Kidney (tissue), 13 donors: ENCODE measurements at regions not wholly inside any gene's neighbourhood (a gene's known extent, or its start where the extent isn't known, plus 50 kb on each side); places are given as distances from the start of the nearest gene placed in this dataset.

ENCODE experiments used
- DNase-seq, 5 donors: peaks; one replicate each; pipeline ENCODE4 v3.0.0-alpha.2; 2013 to 2020
- FAIRE-seq: peaks from 2 replicates; lab custom pipeline; 2012; peaks lifted over from hg19 to GRCh38; lab: Jason Lieb, UNC
- H3K27ac ChIP-seq, 2 donors: one replicate each; pipeline ENCODE4 v1.7.0; 2013; ENCODE audit warnings: low read depth in 2 of 2, low read length in 2 of 2, inconsistent platforms in 1 of 2
- H3K27me3 ChIP-seq: one replicate; pipeline ENCODE4 v1.7.1; 2013; ENCODE audit warnings: low read length, inconsistent platforms; ENCODE audit not compliant: control insufficient read depth, insufficient read depth
- H3K36me3 ChIP-seq, 3 donors: one replicate each; pipeline versions ENCODE4 v1.7.0 to v1.7.1; 2013; ENCODE audit warnings: low read length in 3 of 3, control low read depth in 1 of 3, inconsistent platforms in 1 of 3; ENCODE audit not compliant: insufficient read depth in 3 of 3, control insufficient read depth in 2 of 3
- H3K4me1 ChIP-seq, 3 donors: one replicate each; pipeline versions ENCODE4 v1.7.0 to v1.7.1; 2013; ENCODE audit warnings: low read length in 3 of 3, inconsistent platforms in 1 of 3, low read depth in 1 of 3; ENCODE audit not compliant: control insufficient read depth in 2 of 3, insufficient read depth in 2 of 3
- H3K4me3 ChIP-seq, 3 donors: one replicate each; pipeline versions ENCODE4 v1.7.0 to v1.8.1; 2013; ENCODE audit warnings: low read length in 3 of 3, control low read depth in 1 of 3, inconsistent platforms in 1 of 3
- H3K9ac ChIP-seq, 3 donors: one replicate each; pipeline versions ENCODE4 v1.7.0 to v1.7.1; 2013; ENCODE audit warnings: low read length in 3 of 3, control low read depth in 1 of 3, inconsistent platforms in 1 of 3
- H3K9me3 ChIP-seq, 3 donors: one replicate each; pipeline versions ENCODE4 v1.7.0 to v1.7.1; 2013; ENCODE audit warnings: low read length in 3 of 3, control low read depth in 1 of 3, inconsistent platforms in 1 of 3; ENCODE audit not compliant: control insufficient read depth in 2 of 3, insufficient read depth in 1 of 3
- intact Hi-C: fragments of 100-400 bp; cut with DNase I; formaldehyde crosslinking; loops from one replicate; pipeline ENCODE4 v1.11.1; 2022
- TF ChIP-seq, protein P1 (sequence below): IDR thresholded peaks from 3 replicates; pipeline ENCODE4 v1.5.1; 2012; ENCODE audit warnings: mild to moderate bottlenecking, moderate library complexity, borderline replicate concordance; ENCODE audit not compliant: insufficient read depth; ENCODE audit errors: extremely low read depth
- donor health status: control.
- donor health status: control.
- donor health status: control.
- donor health status: control.
- donor health status: control.
- donor health status: DM: yes; HTN: yes; CAD: no.
- donor health status: Normal renal cell carcinoma (clear cell type).

DNA sequence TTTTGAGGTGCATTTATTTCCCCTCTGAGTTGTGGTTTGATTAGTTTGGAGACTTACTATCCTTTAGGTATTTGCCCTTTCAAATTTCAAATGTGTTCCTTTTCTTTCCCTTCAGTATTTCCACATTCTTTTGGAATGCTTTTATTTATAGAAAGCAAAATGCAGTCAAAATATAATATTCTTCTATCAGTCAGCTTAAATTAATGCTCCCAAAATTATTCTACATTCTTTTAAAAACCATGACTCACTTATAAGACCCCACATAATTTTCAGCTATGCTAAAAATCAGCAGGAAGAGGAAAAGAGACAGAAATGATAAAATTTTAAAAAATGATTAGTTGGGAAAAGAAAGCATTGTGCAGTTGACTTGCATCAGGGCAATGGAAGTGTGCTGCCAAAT is 180.0 kb upstream of the SMLR1 start:
- H3K36me3 ChIP-seq: no peaks in the 10 kb centered on the region
- H3K4me3 ChIP-seq: no peak overlapping the region
- intact Hi-C loops: no loop called here
- TF ChIP-seq, protein P1, sequence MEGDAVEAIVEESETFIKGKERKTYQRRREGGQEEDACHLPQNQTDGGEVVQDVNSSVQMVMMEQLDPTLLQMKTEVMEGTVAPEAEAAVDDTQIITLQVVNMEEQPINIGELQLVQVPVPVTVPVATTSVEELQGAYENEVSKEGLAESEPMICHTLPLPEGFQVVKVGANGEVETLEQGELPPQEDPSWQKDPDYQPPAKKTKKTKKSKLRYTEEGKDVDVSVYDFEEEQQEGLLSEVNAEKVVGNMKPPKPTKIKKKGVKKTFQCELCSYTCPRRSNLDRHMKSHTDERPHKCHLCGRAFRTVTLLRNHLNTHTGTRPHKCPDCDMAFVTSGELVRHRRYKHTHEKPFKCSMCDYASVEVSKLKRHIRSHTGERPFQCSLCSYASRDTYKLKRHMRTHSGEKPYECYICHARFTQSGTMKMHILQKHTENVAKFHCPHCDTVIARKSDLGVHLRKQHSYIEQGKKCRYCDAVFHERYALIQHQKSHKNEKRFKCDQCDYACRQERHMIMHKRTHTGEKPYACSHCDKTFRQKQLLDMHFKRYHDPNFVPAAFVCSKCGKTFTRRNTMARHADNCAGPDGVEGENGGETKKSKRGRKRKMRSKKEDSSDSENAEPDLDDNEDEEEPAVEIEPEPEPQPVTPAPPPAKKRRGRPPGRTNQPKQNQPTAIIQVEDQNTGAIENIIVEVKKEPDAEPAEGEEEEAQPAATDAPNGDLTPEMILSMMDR: no peak
- FAIRE-seq (no peak), DNase-seq (no peak)
- no peaks in the 10 kb centered on the region for H3K9me3 ChIP-seq
- no peak overlapping the region for H3K9ac ChIP-seq
- H3K4me1 ChIP-seq: no peaks in the 10 kb centered on the region
- H3K27ac ChIP-seq: no peak overlapping the region
- H3K27me3 ChIP-seq: no peaks in the 10 kb centered on the region

GRCh38 chr6:130655586-130655985 is 171.6 kb upstream of the SMLR1 start:
- Histone ChIP-seq H3K4me3 (no peak overlapping the region), H3K9me3 (no peaks in the 10 kb centered on the region), H3K27ac (no peak overlapping the region), H3K9ac (no peak overlapping the region), H3K36me3 (no peaks in the 10 kb centered on the region), H3K4me1 (no peaks in the 10 kb centered on the region), H3K27me3 (no peaks in the 10 kb centered on the region)
- intact Hi-C loops: no loop called here
- TF ChIP-seq, protein P1: no peak
- DNase-seq (no peak), FAIRE-seq (no peak)

- Histone ChIP-seq H3K4me3 (no peak overlapping the region), H3K9ac (no peak overlapping the region), H3K9me3 (no peaks in the 10 kb centered on the region), H3K36me3 (no peaks in the 10 kb centered on the region), H3K27me3 (no peaks in the 10 kb centered on the region), H3K27ac (no peak overlapping the region), H3K4me1 (no peaks in the 10 kb centered on the region)
- DNase-seq (no peak), FAIRE-seq (no peak)
- intact Hi-C loops: no loop called here
- TF ChIP-seq, protein P1: no peak
Observed at GRCh38 chr6:130661077-130661476, 166.1 kb upstream of the SMLR1 start.

DNA sequence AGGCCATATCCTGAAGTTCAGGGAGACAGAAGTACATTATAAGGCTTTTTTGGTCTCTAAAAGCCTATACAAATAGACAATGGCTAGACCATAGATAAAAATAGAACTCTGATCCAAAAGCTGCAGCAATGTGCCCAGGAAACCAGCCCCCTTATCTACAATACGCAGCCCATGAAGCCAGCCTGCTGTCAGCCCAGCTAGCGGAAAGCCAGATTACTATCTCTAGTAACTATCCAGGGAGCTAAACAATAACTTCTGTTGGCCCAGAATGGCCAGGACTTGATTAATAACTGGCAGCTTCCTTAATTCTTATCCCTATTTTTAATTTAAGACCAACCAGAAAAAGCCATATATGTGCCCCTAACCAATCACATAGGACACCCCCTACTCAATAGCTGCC is 160.4 kb upstream of the SMLR1 start:
- TF ChIP-seq, protein P1: no peak
- DNase-seq (no peak), FAIRE-seq (no peak)
- Histone ChIP-seq H3K4me1 (no peaks in the 10 kb centered on the region), H3K4me3 (no peak overlapping the region), H3K9me3 (no peaks in the 10 kb centered on the region), H3K27ac (no peak overlapping the region), H3K9ac (no peak overlapping the region), H3K36me3 (no peaks in the 10 kb centered on the region), H3K27me3 (no peaks in the 10 kb centered on the region)
- intact Hi-C loops: no loop called here
